ENCODE measurements at regions not wholly inside any gene's neighbourhood (a gene's known extent, or its start where the extent isn't known, plus 50 kb on each side); places are given as distances from the start of the nearest gene placed in this dataset.

- no peaks in the 10 kb centered on the region for H3K4me1 ChIP-seq
- WGBS (ENCODE audit: missing lambda C conversion rate): 0% methylated on average over 1 of the region's 1 CpG
- ATAC-seq (no peak), FAIRE-seq (no peak), DNase-seq (ENCODE audit: low read depth in 1 of 2, low spot score in 1 of 2) (no peak)
- no peak overlapping the region for H3K4me2 ChIP-seq
- no peak overlapping the region for H3K27ac ChIP-seq
- POLR2A ChIA-PET: no interaction called here
- TF ChIP-seq NFE2L2 (conservative IDR thresholded peaks at IDR 0.05; ENCODE audit: low read length): no peak
- TF ChIP-seq ELK1 (IDR thresholded peaks at IDR 0.05; ENCODE audit: low read depth, low read length): no peak
- TF ChIP-seq CEBPB (IDR thresholded peaks at IDR 0.05): no peak
- TF ChIP-seq CHD4 (IDR thresholded peaks at IDR 0.05; ENCODE audit: borderline replicate concordance): no peak
- TF ChIP-seq EP300 (IDR thresholded peaks at IDR 0.05): no peak
- TF ChIP-seq CHD2 (IDR thresholded peaks at IDR 0.05; ENCODE audit: low read length, partially characterized antibody): no peak
- no peak for TF ChIP-seq HMGXB4 (CRISPR knock-in tag; IDR thresholded peaks at IDR 0.05; ENCODE audit: borderline replicate concordance)
- TF ChIP-seq GATA3 (IDR thresholded peaks at IDR 0.05; ENCODE audit: borderline replicate concordance): no peak
- TF ChIP-seq TP53 (CRISPR knock-in tag; IDR thresholded peaks at IDR 0.05): no peak
- TF ChIP-seq HOXA7 (CRISPR knock-in tag; IDR thresholded peaks at IDR 0.05): no peak
- no peak for TF ChIP-seq HDAC2 (IDR thresholded peaks at IDR 0.05)
- no peak for TF ChIP-seq RARB (CRISPR knock-in tag; IDR thresholded peaks at IDR 0.05)
- TF ChIP-seq REST (IDR thresholded peaks at IDR 0.05): no peak
- no peak for TF ChIP-seq MAZ (IDR thresholded peaks at IDR 0.05; ENCODE audit: borderline replicate concordance, low read depth, low read length)
- TF ChIP-seq ZFP36 (IDR thresholded peaks at IDR 0.05; ENCODE audit: borderline replicate concordance, partially characterized antibody): no peak
- H3K4me3 ChIP-seq: no peak overlapping the region
- CTCF ChIA-PET: no interaction called here
- no peaks in the 10 kb centered on the region for H3K9me3 ChIP-seq
Observed at GRCh38 chr9:75610246-75610645, 280.2 kb upstream of the PCSK5 start.

- DNase-seq (ENCODE audit: low read depth in 1 of 2, low spot score in 1 of 2) (no peak), FAIRE-seq (no peak), ATAC-seq (no peak)
- ChIA-PET CTCF (no interaction called here), POLR2A (no interaction called here)
- Histone ChIP-seq H3K27ac (no peak overlapping the region), H3K4me1 (no peaks in the 10 kb centered on the region), H3K4me3 (no peak overlapping the region), H3K4me2 (no peak overlapping the region), H3K9me3 (no peaks in the 10 kb centered on the region)
- TF ChIP-seq REST (IDR thresholded peaks at IDR 0.05) (no peak), EHMT2 (IDR thresholded peaks at IDR 0.05; ENCODE audit: low read depth) (no peak), ZNF302 (CRISPR knock-in tag; IDR thresholded peaks at IDR 0.05) (no peak), CBX2 (IDR thresholded peaks at IDR 0.05; ENCODE audit: borderline replicate concordance, low read depth) (no peak), HOXA7 (CRISPR knock-in tag; IDR thresholded peaks at IDR 0.05) (no peak), ZSCAN20 (CRISPR knock-in tag; IDR thresholded peaks at IDR 0.05) (no peak), JUN (IDR thresholded peaks at IDR 0.05) (no peak), ZFP36 (IDR thresholded peaks at IDR 0.05; ENCODE audit: borderline replicate concordance, partially characterized antibody) (no peak), PHF8 (IDR thresholded peaks at IDR 0.05; ENCODE audit: borderline replicate concordance, low read depth) (no peak)
Observed at GRCh38 chr9:75612205-75612604, 278.3 kb upstream of the PCSK5 start.
